Suprapubic skin (tissue), 4 donors: ENCODE measurements at regions not wholly inside any gene's neighbourhood (a gene's known extent, or its start where the extent isn't known, plus 50 kb on each side); places are given as distances from the start of the nearest gene placed in this dataset.

Source experiments
- EP300 ChIP-seq: sonication (generic); formaldehyde crosslinking; IDR thresholded peaks from one replicate; pipeline ENCODE4 v1.6.1; 2017; ENCODE audit warnings: antibody characterized with exemption
- POLR2A ChIP-seq, 2 donors: fragments of 450-650 bp; IDR thresholded peaks; one replicate each; pipeline ENCODE4 v1.6.1; 2017; ENCODE audit warnings: antibody characterized with exemption in 2 of 2, mild to moderate bottlenecking in 2 of 2, moderate library complexity in 2 of 2
- POLR2AphosphoS5 ChIP-seq, 3 donors: sonication (generic); formaldehyde crosslinking; IDR thresholded peaks; one replicate each; pipeline ENCODE4 v1.6.1; 2017; ENCODE audit warnings: antibody characterized with exemption in 3 of 3
- TF ChIP-seq, protein P1 (sequence below), 2 donors: fragments of 200-600 bp in 1 of 2; fragments of 450-650 bp in 1 of 2; sonication (generic) in 1 of 2; IDR thresholded peaks; one replicate each; pipeline ENCODE4 v1.5.1; 2016 to 2019; ENCODE audit warnings: antibody characterized with exemption in 2 of 2, mild to moderate bottlenecking in 1 of 2, moderate library complexity in 1 of 2

DNA sequence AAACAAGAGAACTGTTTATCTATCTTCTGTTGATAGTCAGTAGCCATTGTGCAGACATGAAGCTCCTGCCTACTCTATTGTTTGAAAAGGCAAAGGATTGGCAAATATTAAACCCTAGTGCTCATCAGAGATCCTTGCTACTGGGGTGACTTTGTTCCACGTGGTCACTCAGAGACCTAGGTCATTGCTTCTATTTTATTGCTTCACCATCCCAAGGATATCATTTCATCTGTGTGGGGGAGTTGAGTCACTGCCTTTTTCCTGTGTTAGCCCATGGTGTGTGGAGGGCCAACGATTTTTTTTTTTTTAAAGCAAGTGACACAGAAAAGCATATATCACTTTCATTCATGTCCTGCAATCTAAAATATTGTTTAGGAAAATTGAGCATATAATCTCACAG is 254.1 kb upstream of the RXFP2 start:
- TF ChIP-seq, protein P1, sequence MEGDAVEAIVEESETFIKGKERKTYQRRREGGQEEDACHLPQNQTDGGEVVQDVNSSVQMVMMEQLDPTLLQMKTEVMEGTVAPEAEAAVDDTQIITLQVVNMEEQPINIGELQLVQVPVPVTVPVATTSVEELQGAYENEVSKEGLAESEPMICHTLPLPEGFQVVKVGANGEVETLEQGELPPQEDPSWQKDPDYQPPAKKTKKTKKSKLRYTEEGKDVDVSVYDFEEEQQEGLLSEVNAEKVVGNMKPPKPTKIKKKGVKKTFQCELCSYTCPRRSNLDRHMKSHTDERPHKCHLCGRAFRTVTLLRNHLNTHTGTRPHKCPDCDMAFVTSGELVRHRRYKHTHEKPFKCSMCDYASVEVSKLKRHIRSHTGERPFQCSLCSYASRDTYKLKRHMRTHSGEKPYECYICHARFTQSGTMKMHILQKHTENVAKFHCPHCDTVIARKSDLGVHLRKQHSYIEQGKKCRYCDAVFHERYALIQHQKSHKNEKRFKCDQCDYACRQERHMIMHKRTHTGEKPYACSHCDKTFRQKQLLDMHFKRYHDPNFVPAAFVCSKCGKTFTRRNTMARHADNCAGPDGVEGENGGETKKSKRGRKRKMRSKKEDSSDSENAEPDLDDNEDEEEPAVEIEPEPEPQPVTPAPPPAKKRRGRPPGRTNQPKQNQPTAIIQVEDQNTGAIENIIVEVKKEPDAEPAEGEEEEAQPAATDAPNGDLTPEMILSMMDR (IDR thresholded peaks at IDR 0.05), result no peak
- no peak for TF ChIP-seq POLR2AphosphoS5 (IDR thresholded peaks at IDR 0.05)
- TF ChIP-seq POLR2A (IDR thresholded peaks at IDR 0.05), result no peak
- TF ChIP-seq EP300, result no peak
